IMR-90 (cell line): ENCODE measurements at regions not wholly inside any gene's neighbourhood (a gene's known extent, or its start where the extent isn't known, plus 50 kb on each side); places are given as distances from the start of the nearest gene placed in this dataset.

Experiments
- CHD1 ChIP-seq: IDR thresholded peaks from 2 replicates; pipeline ENCODE4 v1.6.1; 2012; ENCODE audit warnings: low read depth, low read length, improper control_type of control experiment
- MAZ ChIP-seq: IDR thresholded peaks from 2 replicates; pipeline ENCODE4 v1.6.1; 2012; ENCODE audit warnings: low read depth, mild to moderate bottlenecking, low read length, improper control_type of control experiment, moderate library complexity, borderline replicate concordance
- MXI1 ChIP-seq: IDR thresholded peaks from 2 replicates; pipeline ENCODE4 v1.6.1; 2012; ENCODE audit warnings: low read depth, mild to moderate bottlenecking, low read length, moderate library complexity, borderline replicate concordance
- POLR2A ChIP-seq: IDR thresholded peaks from 2 replicates; pipeline ENCODE4 v1.6.1; 2012; ENCODE audit warnings: mild to moderate bottlenecking, low read depth, low read length
- RAD21 ChIP-seq: IDR thresholded peaks from 2 replicates; pipeline ENCODE4 v1.6.1; 2012; ENCODE audit warnings: low read length, improper control_type of control experiment
- RCOR1 ChIP-seq: IDR thresholded peaks from 2 replicates; pipeline ENCODE4 v1.6.1; 2012; ENCODE audit warnings: mild to moderate bottlenecking, low read length, improper control_type of control experiment; ENCODE audit not compliant: insufficient replicate concordance
- TF ChIP-seq, protein P1 (sequence below): conservative IDR thresholded peaks from 2 replicates; pipeline ENCODE4 v1.5.1; 2012; ENCODE audit warnings: mild to moderate bottlenecking, low read depth, low read length, improper control_type of control experiment
- TF ChIP-seq, protein P2 (sequence below): fragments of 150-350 bp; IDR thresholded peaks from 2 replicates; pipeline ENCODE4 v1.6.1; 2017; ENCODE audit warnings: mild to moderate bottlenecking, antibody characterized with exemption, low read length, low read depth
- TF ChIP-seq, protein P3 (sequence below): fragments of 150-350 bp; IDR thresholded peaks from 2 replicates; pipeline ENCODE4 v1.6.1; 2016; ENCODE audit warnings: low read depth, mild to moderate bottlenecking, low read length, moderate library complexity, borderline replicate concordance

DNA sequence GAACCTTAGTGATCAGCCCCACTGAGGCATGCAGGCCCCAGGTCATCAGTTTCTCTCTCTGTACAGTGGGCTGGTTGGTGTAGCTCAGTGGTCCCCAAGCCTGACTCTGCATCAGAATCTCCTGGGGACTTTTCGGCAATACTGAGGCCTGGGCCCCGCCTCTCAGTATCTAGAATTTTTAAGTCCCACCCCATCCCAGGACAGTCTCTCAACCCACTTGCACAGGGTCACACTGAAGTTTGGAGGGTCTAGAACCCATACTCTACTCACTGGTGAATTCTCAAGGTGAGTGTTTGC is 216.4 kb downstream of the MATN1 start:
- TF ChIP-seq, protein P1, sequence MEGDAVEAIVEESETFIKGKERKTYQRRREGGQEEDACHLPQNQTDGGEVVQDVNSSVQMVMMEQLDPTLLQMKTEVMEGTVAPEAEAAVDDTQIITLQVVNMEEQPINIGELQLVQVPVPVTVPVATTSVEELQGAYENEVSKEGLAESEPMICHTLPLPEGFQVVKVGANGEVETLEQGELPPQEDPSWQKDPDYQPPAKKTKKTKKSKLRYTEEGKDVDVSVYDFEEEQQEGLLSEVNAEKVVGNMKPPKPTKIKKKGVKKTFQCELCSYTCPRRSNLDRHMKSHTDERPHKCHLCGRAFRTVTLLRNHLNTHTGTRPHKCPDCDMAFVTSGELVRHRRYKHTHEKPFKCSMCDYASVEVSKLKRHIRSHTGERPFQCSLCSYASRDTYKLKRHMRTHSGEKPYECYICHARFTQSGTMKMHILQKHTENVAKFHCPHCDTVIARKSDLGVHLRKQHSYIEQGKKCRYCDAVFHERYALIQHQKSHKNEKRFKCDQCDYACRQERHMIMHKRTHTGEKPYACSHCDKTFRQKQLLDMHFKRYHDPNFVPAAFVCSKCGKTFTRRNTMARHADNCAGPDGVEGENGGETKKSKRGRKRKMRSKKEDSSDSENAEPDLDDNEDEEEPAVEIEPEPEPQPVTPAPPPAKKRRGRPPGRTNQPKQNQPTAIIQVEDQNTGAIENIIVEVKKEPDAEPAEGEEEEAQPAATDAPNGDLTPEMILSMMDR, result no peak
- TF ChIP-seq POLR2A, result no peak
- TF ChIP-seq, protein P2, sequence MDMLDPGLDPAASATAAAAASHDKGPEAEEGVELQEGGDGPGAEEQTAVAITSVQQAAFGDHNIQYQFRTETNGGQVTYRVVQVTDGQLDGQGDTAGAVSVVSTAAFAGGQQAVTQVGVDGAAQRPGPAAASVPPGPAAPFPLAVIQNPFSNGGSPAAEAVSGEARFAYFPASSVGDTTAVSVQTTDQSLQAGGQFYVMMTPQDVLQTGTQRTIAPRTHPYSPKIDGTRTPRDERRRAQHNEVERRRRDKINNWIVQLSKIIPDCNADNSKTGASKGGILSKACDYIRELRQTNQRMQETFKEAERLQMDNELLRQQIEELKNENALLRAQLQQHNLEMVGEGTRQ, result no peak
- TF ChIP-seq, protein P3, sequence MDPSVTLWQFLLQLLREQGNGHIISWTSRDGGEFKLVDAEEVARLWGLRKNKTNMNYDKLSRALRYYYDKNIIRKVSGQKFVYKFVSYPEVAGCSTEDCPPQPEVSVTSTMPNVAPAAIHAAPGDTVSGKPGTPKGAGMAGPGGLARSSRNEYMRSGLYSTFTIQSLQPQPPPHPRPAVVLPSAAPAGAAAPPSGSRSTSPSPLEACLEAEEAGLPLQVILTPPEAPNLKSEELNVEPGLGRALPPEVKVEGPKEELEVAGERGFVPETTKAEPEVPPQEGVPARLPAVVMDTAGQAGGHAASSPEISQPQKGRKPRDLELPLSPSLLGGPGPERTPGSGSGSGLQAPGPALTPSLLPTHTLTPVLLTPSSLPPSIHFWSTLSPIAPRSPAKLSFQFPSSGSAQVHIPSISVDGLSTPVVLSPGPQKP, result no peak
- no peak for TF ChIP-seq MXI1
- no peak for TF ChIP-seq CHD1
- TF ChIP-seq MAZ, result no peak
- TF ChIP-seq RAD21, result no peak
- TF ChIP-seq RCOR1, result no peak
